SK-N-SH (cell line): ENCODE measurements at regions not wholly inside any gene's neighbourhood (a gene's known extent, or its start where the extent isn't known, plus 50 kb on each side); places are given as distances from the start of the nearest gene placed in this dataset.
"Not testable (repeated sequence)": the region's sequence is repeated elsewhere in the genome, so short reads cannot be mapped to it uniquely, and the experiment has no call there.

ENCODE experiments used
- CTCF ChIA-PET: fragments of 300-600, 350-600 bp; formaldehyde crosslinking; extraction: SDS; loops from one replicate; lab custom pipeline; 2021; lab: Yijun Ruan, JAX
- POLR2A ChIA-PET: fragments of 350-600 bp; sonication (Branson Sonifier 250); formaldehyde crosslinking; extraction: SDS; loops from one replicate; lab custom pipeline; 2020; ENCODE audit warnings: antibody characterized with exemption, inconsistent platforms; lab: Yijun Ruan, JAX
- DNase-seq: peaks from one replicate; pipeline ENCODE4 v3.0.0; 2012
- H2AFZ ChIP-seq: fragments of 200-600 bp; sonication (generic); 2 replicates; pipeline ENCODE4 v1.8.1; 2016; ENCODE audit warnings: antibody characterized with exemption, mild to moderate bottlenecking, low read depth
- H3F3A ChIP-seq: fragments of 200-600 bp; sonication (generic); replicated peaks from 2 replicates; pipeline ENCODE3; 2016; ENCODE audit warnings: antibody characterized with exemption, mild to moderate bottlenecking; ENCODE audit not compliant: insufficient read depth
- H3K27ac ChIP-seq, 2 experiments: fragments of 200-500 bp in 1 of 2; fragments of 200-600 bp in 1 of 2; sonication (Bioruptor generic) in 1 of 2; sonication (generic), shearing (Covaris generic) in 1 of 2; 2 replicates each; pipeline versions ENCODE4 v1.5.1 to v1.6.1; 2014 to 2016; ENCODE audit warnings: low read depth in 2 of 2, inconsistent platforms in 1 of 2, low read length in 1 of 2, mild to moderate bottlenecking in 1 of 2, mixed read lengths in 1 of 2
- H3K27me3 ChIP-seq: fragments of 200-600 bp; sonication (generic), shearing (Covaris generic); 2 replicates; pipeline ENCODE4 v1.6.1; 2016; ENCODE audit warnings: mixed run types; ENCODE audit not compliant: insufficient read depth
- H3K36me3 ChIP-seq, 2 experiments: fragments of 200-500 bp in 1 of 2; fragments of 200-600 bp in 1 of 2; sonication (Bioruptor generic) in 1 of 2; sonication (generic) in 1 of 2; replicated peaks in 1 of 2; 2 replicates each; pipeline versions ENCODE3 to v1.5.1; 2014 to 2016; ENCODE audit warnings: low read length in 1 of 2, mild to moderate bottlenecking in 1 of 2; ENCODE audit not compliant: insufficient read depth in 2 of 2, control insufficient read depth in 1 of 2
- H3K4me1 ChIP-seq, 2 experiments: fragments of 200-500 bp in 1 of 2; fragments of 200-600 bp in 1 of 2; sonication (Bioruptor generic) in 1 of 2; sonication (generic), shearing (Covaris generic) in 1 of 2; 2 replicates each; pipeline versions ENCODE4 v1.5.1 to v1.6.1; 2014 to 2016; ENCODE audit warnings: low read depth in 1 of 2, low read length in 1 of 2, mixed run types in 1 of 2; ENCODE audit not compliant: insufficient read depth in 2 of 2, control insufficient read depth in 1 of 2
- H3K4me2 ChIP-seq: fragments of 200-600 bp; sonication (generic), shearing (Covaris generic); 2 replicates; pipeline ENCODE4 v1.6.1; 2017; ENCODE audit warnings: mixed run types
- H3K4me3 ChIP-seq, 2 experiments: fragments of 200-500 bp in 1 of 2; fragments of 200-600 bp in 1 of 2; sonication (Bioruptor generic) in 1 of 2; sonication (generic), shearing (Covaris generic) in 1 of 2; 2 replicates each; pipeline versions ENCODE4 v1.5.1 to v1.8.1; 2014 to 2016; ENCODE audit warnings: low read depth in 2 of 2, inconsistent platforms in 1 of 2, low read length in 1 of 2, mild to moderate bottlenecking in 1 of 2, mixed read lengths in 1 of 2, moderate library complexity in 1 of 2
- H3K79me2 ChIP-seq: fragments of 200-600 bp; sonication (generic); 2 replicates; pipeline ENCODE4 v1.8.1; 2017; ENCODE audit warnings: mild to moderate bottlenecking; ENCODE audit not compliant: insufficient read depth
- H3K9ac ChIP-seq: fragments of 200-600 bp; sonication (generic); 2 replicates; pipeline ENCODE4 v1.6.1; 2017; ENCODE audit warnings: mixed run types
- H3K9me2 ChIP-seq: fragments of 200-600 bp; sonication (generic); 2 replicates; pipeline ENCODE4 v1.6.1; 2017; ENCODE audit warnings: mixed run types
- H3K9me3 ChIP-seq: fragments of 200-600 bp; sonication (generic); 2 replicates; pipeline ENCODE4 v1.6.1; 2017; ENCODE audit warnings: mixed run types, mild to moderate bottlenecking, moderate library complexity
- H4K20me1 ChIP-seq: fragments of 200-600 bp; sonication (generic); 2 replicates; pipeline ENCODE4 v1.6.1; 2017; ENCODE audit warnings: mild to moderate bottlenecking, mixed run types; ENCODE audit not compliant: insufficient read depth
- FOXJ3 ChIP-seq: sonication (generic); formaldehyde crosslinking; IDR thresholded peaks from 2 replicates; pipeline ENCODE4 v1.5.1; 2020; ENCODE audit warnings: mild to moderate bottlenecking, missing genetic modification reagents
- FOXM1 ChIP-seq: IDR thresholded peaks from 2 replicates; pipeline ENCODE4 v1.4.0; 2012; ENCODE audit warnings: low read depth, mild to moderate bottlenecking
- GABPA ChIP-seq: IDR thresholded peaks from 2 replicates; pipeline ENCODE4 v1.4.0; 2012; ENCODE audit warnings: low read depth, mild to moderate bottlenecking
- IRF3 ChIP-seq: fragments of 150-350 bp; IDR thresholded peaks from 2 replicates; pipeline ENCODE4 v1.6.1; 2016; ENCODE audit warnings: mild to moderate bottlenecking, low read depth, low read length
- PBX3 ChIP-seq: IDR thresholded peaks from 2 replicates; pipeline ENCODE4; 2012
- RFX5 ChIP-seq: IDR thresholded peaks from 2 replicates; pipeline ENCODE4 v1.6.1; 2012; ENCODE audit warnings: mild to moderate bottlenecking, improper control_type of control experiment, low read length
- TEAD4 ChIP-seq: IDR thresholded peaks from 2 replicates; pipeline ENCODE4 v1.4.0; 2012; ENCODE audit warnings: mild to moderate bottlenecking, borderline replicate concordance; ENCODE audit not compliant: insufficient read depth
- USF1 ChIP-seq: IDR thresholded peaks from 2 replicates; pipeline ENCODE4 v1.4.0; 2012; ENCODE audit warnings: low read depth, borderline replicate concordance
- WGBS: methylation state at CpG from one replicate; pipeline ENCODE4 v1.1.6; 2017; ENCODE audit warnings: low lambda C conversion rate; 5-methylcytosine and 5-hydroxymethylcytosine counted together
- TF ChIP-seq, protein P1 (sequence below): fragments of 200-600 bp; sonication (generic); IDR thresholded peaks from 2 replicates; pipeline ENCODE4 v1.6.1; 2017; ENCODE audit warnings: antibody characterized with exemption, mild to moderate bottlenecking, moderate library complexity

- TF ChIP-seq RFX5 = no peak
- TF ChIP-seq, protein P1, sequence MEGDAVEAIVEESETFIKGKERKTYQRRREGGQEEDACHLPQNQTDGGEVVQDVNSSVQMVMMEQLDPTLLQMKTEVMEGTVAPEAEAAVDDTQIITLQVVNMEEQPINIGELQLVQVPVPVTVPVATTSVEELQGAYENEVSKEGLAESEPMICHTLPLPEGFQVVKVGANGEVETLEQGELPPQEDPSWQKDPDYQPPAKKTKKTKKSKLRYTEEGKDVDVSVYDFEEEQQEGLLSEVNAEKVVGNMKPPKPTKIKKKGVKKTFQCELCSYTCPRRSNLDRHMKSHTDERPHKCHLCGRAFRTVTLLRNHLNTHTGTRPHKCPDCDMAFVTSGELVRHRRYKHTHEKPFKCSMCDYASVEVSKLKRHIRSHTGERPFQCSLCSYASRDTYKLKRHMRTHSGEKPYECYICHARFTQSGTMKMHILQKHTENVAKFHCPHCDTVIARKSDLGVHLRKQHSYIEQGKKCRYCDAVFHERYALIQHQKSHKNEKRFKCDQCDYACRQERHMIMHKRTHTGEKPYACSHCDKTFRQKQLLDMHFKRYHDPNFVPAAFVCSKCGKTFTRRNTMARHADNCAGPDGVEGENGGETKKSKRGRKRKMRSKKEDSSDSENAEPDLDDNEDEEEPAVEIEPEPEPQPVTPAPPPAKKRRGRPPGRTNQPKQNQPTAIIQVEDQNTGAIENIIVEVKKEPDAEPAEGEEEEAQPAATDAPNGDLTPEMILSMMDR = no peak
- TF ChIP-seq PBX3 = no peak
Measured at GRCh38 chrX:121570072-121570841, 522.8 kb downstream of the GLUD2 start (continued).

GRCh38 chrX:121571333-121571732, 523.9 kb downstream of the GLUD2 start:
- Histone ChIP-seq H3K79me2 (no peaks in the 10 kb centered on the region), H3K9me2 (no peaks in the 10 kb centered on the region), H3K4me1 (no peaks in the 10 kb centered on the region), H3K27ac (no peak overlapping the region), H3K4me3 (no peak overlapping the region), H3K4me2 (no peak overlapping the region), H3K36me3 (no peaks in the 10 kb centered on the region), H3K9ac (no peak overlapping the region), H2AFZ (no peak overlapping the region), H3K27me3 (no peaks in the 10 kb centered on the region), H4K20me1 (no peaks in the 10 kb centered on the region), H3K9me3 (no peaks in the 10 kb centered on the region; the same call in 1 of the 2 replicates), H3F3A (no peaks in the 10 kb centered on the region)
- ChIA-PET POLR2A (no interaction called here), CTCF (no interaction called here)
- no peak for DNase-seq
- 19% methylated on average over 7 of the region's 7 CpGs for WGBS
- TF ChIP-seq, protein P1 = no peak
- TF ChIP-seq FOXM1 = no peak
- TF ChIP-seq GABPA = no peak
- TF ChIP-seq USF1 = no peak
- no peak for TF ChIP-seq TEAD4
- TF ChIP-seq IRF3 = no peak
- TF ChIP-seq FOXJ3 (CRISPR knock-in tag) = no peak

- H3K4me3 ChIP-seq, H3K27me3 ChIP-seq, H3K36me3 ChIP-seq, H2AFZ ChIP-seq, CTCF ChIA-PET, H3K9me3 ChIP-seq, H3F3A ChIP-seq, H3K27ac ChIP-seq, POLR2A ChIA-PET, DNase-seq, H4K20me1 ChIP-seq, H3K9me2 ChIP-seq, H3K4me1 ChIP-seq, H3K79me2 ChIP-seq, H3K9ac ChIP-seq, H3K4me2 ChIP-seq: not testable (repeated sequence)
- 34% methylated on average over 2 of the region's 2 CpGs for WGBS
Measured at GRCh38 chrX:121574384-121574783, 527.0 kb downstream of the GLUD2 start.
